GM19351 (cell line): ENCODE measurements at regions not wholly inside any gene's neighbourhood (a gene's known extent, or its start where the extent isn't known, plus 50 kb on each side); places are given as distances from the start of the nearest gene placed in this dataset.
"Not testable (repeated sequence)": the region's sequence is repeated elsewhere in the genome, so short reads cannot be mapped to it uniquely, and the experiment has no call there.

Experiments used
- ATAC-seq: cut with Tn5 transposase; IDR thresholded peaks from one replicate; pipeline ENCODE4 v1.9.1; 2021; ENCODE audit warnings: mild to moderate bottlenecking, moderate library complexity; ENCODE audit not compliant: unreplicated experiment

DNA sequence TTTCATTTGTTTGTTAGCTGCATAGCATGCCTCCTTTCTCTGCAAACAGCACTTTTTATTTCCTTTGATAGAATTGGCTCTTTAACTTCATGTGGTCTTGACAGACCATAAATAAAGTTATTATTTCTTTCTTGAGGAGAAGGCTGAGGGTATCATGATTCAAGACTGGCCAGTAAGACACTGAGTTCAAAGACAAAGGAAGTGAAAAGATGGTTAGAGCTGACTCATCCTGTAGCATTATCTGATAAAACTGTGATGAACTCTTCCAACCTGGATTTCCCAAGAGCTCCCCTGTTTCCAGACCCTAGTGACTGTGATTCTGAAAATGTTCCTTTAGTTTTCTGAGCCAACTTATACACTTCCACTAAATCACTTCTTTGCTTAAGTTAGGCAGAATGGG, 179.3 kb upstream of the FAT3 start:
- no peak for ATAC-seq

DNA sequence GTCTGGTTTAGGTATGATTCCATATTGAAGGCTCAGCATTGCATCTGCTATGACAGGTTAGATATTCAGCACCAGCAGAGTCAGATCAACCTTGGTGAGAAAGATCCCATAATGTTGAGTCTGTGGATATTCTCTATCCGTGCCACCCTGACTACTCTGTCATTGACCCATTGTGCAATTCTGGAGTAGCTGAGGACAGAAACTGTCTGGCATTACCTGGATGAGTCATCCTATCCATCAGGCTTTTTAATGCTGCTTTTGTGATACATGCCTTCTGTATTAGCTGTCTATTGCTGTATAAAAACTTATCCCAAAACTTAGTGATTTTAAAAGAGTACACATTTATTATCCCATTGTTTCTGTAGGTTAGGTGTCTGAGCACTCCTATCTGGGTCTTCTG, 189.1 kb upstream of the FAT3 start:
- ATAC-seq, result no peak

DNA sequence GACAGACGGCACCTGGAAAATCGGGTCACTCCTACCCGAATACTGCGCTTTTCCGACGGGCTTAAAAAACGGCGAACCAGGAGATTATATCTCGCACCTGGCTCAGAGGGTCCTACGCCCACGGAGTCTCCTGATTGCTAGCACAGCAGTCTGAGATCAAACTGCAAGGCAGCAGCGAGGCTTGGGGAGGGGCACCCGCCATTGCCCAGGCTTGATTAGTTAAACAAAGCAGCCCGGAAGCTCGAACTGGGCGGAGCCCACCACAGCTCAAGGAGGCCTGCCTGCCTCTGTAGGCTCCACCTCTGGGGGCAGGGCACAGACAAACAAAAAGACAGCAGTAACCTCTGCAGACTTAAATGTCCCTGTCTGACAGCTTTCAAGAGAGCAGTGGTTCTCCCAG, 197.5 kb upstream of the FAT3 start:
- not testable (repeated sequence) for ATAC-seq

DNA sequence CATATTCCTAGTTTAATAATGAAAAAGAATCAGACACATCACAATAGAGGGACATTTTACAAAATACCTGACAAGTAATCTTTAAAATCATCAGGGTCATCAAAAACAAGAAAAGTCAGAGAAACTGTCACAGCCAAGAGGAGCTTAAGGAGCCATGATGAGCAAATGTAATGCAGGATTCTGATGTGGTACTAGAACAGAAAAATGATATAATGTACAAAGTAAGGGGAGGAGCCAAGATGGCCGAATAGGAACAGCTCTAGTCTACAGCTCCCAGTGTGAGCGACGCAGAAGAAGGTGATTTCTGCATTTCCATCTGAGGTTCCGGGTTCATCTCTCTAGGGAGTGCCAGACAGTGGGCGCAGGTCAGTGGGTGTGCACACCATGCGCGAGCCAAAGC, 198.0 kb upstream of the FAT3 start:
- no peak for ATAC-seq

DNA sequence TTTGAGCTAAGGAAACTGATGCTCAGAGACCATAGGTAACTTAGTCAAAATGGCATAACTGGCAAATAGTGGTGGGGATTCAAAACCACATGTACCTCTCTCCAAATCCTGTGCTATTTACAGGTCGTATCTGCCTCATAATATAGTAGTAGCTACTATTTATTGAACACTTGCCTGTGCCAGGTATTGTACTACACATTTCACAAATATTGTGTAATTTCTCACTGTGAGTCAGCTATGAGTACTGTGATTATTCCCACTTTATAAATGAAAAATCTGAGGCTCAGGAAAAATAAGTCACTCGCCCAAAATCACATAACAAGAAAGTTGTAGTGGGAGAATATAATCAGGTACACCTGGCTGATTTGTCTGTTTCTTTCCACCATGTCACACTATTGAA, 199.8 kb upstream of the FAT3 start:
- ATAC-seq, result no peak

DNA sequence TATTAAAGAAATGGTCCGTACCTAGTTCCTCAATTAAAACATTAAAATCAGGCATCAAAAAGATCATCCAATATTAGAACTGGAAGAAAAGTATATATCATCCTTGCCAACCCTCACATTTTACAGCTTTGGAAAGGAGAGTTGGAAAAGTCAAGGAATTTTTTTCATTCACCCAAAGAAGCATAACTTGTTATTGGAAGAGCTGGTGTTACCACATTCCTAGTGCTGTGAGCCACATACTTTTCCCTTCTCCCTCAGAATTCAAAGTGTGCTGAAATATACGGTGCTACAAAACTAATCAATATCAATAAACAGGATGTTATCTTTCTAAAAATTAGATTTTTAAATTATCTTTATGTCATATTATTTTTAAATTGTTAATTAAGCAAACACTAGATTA, 202.1 kb upstream of the FAT3 start:
- no peak for ATAC-seq

DNA sequence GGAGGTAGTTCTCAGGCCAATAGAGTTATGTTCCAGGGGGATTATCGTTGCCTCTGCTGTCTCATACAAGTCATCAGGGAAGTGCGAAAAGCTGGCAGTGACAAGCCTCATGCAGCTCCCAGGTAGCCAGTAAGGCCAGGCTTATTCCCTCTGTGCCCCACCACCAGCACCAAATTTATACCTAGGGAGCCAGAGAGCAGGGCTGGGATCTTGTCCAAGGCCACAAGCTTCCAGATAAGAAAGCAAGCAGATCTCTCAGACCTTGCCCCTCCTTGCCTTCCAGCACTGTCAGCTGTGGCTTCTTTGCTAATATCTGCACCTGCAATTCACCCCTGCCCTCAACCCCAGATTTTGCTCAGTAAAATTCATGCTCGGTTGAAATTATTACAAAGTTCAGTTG, 206.3 kb upstream of the FAT3 start:
- no peak for ATAC-seq

DNA sequence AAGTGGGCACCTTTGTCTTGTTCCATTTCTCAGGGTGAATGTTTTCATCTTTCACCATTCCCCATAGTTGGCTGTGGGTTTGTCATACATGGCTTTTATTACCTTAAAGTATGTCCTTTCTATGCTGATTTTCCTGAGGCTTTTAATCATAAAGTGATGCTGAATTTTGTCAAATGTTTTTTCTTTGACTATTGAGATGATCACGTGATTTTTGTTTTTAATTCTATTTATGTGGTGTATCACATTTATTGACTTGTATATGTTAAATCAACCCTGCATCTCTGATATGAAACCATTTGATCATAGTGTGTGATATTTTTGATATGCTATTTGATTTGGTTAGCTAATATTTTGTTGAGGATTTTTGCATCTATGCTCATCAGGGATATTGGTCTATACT, 216.4 kb upstream of the FAT3 start:
- ATAC-seq, result no peak

DNA sequence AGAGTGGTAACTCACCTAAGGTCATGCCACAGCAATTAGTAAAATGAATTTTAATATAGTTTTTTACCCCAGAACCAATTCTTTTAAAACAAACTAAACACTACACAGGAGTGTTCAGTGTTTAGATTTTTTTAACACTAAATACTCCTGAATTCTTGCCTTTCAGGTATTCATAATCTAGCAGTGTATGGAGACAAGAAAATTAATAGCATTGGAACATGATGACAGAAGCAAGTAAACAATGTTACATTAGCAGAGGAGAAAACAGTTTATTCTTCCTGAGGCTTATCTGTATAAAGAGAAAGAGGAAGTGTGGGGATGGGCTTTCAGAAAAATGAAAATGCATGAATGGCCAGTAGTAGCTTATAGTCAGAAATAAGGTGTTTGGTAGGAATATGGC, 222.1 kb upstream of the FAT3 start:
- ATAC-seq, result no peak

DNA sequence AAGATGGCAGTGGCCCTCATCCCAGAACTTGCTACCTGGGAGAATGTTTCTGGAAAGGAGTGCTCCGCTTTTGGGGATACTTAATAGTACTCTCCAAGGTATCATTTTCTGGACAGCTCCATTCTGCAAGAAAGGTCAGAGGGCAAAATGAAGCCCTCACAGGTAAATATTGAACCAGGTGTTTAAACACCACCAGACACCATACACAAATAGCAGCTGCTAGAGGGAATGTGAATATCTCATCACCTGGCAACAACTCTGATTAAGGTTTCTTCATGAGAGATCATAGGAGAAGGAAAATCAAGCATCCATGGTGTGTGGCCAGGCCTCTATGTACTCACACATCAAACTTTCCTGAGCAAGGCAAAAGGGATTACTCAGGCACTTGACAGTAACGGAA, 226.1 kb upstream of the FAT3 start:
- no peak for ATAC-seq

DNA sequence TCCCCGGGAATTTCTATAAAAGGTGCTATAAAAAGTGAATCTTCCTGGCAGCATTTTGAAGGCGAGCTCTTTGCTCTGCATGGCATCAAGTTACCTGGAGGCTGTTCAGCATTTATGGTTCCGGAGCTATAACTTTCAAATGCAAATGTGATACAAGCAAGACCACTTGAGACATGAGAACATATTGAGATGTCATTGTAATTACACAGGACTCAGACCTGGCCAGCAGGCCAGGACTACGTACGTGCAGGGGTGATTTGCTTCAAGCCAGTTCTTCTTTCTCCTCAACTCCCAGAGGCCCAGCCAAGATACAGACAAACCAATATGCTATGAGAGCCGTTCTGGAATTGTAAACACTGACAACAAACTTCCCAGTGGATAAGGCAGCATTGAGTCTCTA, 227.4 kb upstream of the FAT3 start:
- no peak for ATAC-seq

DNA sequence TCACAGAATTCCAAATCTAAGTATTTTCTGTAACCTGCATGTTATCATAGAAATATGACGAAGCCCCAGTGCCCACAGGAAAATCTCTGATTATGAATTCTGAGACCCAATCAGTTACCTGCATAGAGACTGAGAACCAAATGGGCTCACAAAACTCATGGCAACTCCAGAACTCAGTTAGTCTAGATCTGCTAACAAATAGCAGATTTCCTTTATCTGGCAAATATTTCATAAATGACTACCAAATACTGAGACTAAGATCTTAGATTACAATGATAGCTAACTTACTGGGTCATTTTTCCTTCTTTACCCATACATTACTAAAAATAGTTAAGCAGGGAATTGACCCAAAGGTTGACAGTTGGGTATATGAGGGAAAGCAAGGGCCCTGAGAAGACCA, 228.1 kb upstream of the FAT3 start:
- no peak for ATAC-seq

DNA sequence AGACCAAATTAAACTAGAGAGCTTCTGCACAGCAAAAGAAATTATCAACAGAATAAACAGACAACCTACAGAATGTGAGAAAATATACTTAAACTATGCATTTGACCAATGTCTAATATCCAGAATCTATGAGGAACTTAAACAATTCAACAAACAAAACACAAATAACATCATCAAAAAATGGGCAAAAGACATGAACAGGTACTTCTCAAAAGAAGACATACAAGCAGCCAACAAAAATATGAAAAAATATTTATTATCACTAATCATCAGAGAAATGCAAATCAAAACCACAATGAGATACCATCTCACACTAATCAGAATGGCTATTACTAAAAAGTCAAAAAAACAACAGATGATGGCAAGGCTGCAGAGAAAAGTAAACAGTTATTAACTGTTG, 236.2 kb upstream of the FAT3 start:
- not testable (repeated sequence) for ATAC-seq

DNA sequence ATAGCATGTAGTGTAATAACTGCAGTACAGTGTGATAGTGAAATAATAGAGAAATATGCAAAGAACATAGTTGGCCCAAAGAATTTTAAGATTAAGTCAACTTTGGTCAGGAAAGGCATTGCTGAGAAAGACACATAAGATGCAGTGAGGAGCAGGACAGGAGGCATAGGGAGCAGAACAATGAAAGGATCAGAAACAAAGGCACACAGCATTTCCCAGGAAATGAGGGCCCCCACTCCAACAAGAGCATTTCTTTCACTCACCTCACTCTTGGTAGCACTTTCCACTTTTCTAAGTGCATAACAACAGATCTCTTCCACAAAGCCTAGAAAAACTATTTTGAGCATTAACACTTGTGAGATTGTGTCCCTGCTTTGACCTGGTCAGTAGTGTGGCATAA, 238.4 kb upstream of the FAT3 start:
- no peak for ATAC-seq

DNA sequence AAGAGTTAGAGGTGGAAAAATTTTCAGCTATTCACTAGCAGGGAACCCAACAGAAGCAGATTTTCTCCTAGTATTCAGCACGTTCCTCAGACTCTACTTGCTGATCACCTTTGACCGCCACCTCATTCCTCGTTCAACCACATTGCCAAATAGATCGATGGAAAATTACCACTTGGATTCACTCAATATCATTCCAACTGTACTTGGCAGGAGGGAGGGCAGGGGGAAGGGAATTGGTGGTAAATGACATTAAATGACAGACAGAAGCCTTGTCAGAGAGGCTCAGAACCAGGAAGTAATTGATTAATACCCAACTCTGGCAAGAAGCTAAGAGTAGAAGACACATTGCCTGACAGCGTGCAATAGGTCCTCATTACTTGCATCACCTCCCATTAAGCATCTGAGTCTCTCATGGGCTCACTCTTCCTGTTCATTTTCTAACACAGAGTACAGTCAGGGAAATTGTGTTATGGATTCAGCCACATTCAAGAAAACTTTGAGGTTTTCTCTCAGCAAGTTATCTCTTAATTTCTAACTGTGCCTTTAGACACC, 240.5 kb upstream of the FAT3 start:
- no peak for ATAC-seq

DNA sequence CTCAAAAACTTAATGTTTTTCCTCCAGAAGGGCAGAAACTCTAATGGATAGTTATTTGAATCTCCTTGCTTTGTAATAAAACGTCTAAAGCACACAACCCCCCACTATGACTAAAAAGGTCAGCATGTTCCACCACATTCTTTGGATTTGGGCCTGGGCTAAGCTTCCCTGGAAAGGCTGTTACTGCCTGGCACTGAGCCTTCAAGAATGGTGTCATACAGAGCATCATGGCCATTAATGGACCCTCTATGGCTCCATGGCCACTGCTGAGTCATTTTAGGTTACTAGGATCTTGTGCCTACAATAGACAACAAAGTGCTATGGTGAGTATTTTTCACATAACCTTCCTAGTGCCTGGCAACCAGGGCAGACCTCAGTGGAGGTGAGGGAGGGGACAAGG, 242.6 kb upstream of the FAT3 start:
- no peak for ATAC-seq

DNA sequence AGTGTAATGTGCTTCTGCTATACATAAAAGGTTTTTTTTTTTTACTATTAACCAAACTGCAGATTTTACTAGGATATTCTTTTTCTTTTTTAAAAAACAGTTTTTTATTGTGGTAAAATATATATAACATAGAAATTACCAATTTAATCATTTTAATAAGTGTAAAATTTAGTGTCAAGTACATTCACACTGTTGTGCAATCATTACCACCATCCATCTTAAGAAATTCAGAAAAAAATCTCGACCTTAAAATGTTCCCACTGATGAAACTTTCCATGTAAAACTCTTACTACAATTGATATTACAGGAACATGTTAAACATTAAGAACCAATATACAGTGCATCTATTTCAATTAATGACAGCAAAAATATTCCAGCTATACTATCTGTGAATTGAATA, 244.8 kb upstream of the FAT3 start:
- no peak for ATAC-seq

DNA sequence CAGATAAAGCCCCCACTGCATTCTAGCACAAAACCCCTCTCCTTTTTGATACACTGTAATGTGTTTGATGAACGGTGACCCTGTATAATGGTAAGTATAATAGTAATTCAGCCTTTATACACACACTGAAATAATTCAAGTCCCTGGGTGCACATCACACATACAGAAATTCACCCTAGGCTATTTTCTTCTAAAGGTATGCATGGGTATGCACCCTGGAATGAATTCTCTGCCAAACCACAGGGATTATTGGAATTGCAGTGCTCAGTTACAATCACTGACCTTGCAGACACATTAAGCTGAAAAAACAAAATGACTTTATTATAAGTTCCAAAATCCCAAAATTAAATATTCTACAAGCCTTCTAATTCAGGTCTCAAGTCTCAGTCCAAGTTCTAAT, 245.9 kb upstream of the FAT3 start:
- no peak for ATAC-seq

DNA sequence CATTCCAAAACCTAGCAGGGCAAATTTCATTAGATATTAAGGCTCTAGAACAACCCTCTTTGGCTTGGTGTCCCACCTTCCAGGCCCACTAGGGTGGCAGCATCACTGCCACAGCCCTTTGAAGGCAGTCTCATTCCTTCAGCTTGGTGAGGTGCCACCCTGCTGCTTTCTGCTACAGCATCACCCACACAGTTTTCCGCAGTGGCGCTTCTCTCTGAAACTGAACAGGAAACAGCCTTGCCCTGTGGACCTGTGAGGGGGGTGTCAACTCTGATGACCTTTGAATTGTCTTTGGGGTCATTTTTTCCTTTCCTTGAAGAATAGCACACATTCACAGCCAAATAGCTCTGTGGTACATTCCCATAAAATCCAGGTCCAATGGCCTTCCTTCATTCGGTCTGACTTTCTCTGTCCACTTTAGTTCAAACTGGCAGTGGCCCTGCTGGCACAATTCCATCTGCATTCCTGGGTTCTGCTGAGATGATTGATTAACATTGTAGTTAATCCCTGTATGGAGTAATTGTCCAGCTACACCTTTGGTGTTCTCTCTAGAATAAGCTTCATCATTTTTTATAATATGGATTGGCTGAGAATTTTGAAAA, 251.9 kb upstream of the FAT3 start:
- ATAC-seq, result no peak

DNA sequence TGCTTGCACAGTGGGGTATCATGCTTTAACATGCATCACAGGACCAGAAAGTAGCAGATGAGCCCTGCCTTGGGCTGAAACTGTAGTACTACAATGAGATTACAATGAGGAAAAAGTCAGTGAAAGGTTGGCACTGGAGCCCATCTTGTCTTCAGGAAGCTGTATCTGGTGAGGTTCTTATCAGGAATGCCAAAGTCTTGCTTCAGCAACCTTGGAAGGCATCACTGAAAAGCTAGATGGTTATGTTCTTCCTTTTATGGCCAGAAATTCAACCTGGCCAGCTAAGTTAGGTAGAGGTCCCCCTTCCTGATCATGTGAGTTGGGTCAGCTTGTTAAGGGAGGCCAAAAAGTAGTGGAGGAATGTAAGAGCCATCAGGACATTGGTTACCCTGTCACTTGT, 254.0 kb upstream of the FAT3 start:
- no peak for ATAC-seq

DNA sequence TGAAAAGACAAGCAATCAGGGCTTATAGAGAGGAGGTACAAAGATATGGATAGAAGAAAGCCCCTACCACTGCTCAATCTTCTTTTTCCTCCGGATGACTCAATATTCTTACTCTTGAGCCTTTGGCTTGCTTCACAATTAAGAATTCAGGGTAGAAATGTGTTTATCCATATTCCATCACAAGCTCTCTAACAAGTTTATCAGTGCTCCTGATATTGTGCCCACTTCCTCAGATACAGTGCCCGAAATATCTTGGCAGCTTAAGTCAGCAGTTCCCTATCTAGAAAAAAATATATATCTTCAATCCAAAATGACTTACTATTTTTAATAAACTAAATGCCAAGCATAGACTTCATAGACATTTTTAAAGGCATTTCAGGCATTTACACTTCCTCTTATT, 255.1 kb upstream of the FAT3 start:
- no peak for ATAC-seq

DNA sequence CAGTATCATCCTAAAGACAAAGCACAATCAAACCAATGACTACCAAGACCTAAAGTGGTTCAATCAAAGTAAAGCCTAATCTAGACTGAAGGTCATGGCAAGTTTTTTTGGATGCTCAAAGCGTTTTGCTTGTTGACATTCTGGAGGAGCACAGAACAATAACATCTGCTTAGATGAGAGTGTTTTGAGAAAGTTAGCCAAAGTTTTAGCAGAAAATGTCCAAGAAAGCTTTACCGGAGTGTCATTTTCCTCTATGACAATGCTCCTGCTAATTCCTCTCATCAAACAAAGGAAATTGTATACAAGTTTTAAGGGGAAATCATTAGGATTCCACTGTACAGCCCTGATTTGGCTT, 256.9 kb upstream of the FAT3 start:
- no peak for ATAC-seq

DNA sequence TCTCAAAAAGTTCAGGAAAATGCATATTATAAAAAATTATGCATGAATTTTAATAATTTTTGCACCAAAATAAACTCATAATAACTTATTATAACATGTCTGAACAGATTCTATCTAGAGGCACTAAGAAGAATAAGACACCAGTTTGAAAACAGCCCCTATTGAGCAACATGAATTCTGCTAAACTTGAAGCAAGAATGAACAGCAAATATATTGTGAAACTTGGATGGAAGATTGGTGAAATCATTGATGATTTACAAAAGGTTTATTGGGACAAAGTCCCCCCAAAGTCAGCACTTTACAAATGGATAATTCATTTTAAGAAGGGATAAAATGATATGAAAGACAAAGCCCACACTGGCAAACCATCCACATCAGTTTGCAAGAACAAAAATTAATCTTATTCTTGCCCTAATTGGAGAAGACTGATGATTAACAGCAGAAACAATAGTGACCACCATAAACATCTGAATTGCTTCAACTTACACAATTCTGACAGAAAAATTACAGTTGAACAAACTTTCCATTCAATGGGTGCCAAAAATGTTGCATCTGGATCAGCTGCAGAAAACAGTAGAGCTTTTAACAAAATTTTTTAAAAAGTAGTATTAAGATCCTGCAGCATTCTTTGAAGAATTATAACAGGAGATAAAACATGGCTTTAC, 257.5 kb upstream of the FAT3 start:
- ATAC-seq, result no peak
